Astrocyte of the cerebellum (primary cell): ENCODE measurements at regions not wholly inside any gene's neighbourhood (a gene's known extent, or its start where the extent isn't known, plus 50 kb on each side); places are given as distances from the start of the nearest gene placed in this dataset.

Experiments used
- DNase-seq: peaks from one replicate; pipeline ENCODE4 v3.0.0-alpha.2; 2011; ENCODE audit warnings: low read depth
- H3K4me3 ChIP-seq: 2 replicates; pipeline ENCODE4 v1.5.1; 2011; ENCODE audit warnings: mild to moderate bottlenecking, low read depth, low read length, moderate library complexity
- in situ Hi-C: cut with HindIII; loops from 2 replicates; pipeline ENCODE4 v1.10.0; 2017; ENCODE audit warnings: low sequenced_read_pairs
- TF ChIP-seq, protein P1 (sequence below): IDR thresholded peaks from 2 replicates; pipeline ENCODE4 v1.5.1; 2012; ENCODE audit warnings: low read length, low read depth, moderate library complexity, mild to moderate bottlenecking; ENCODE audit errors: missing control alignments

GRCh38 chr13:89936256-89936655 lies 1411.2 kb upstream of the MIR17HG start:
- no peak for DNase-seq
- in situ Hi-C loops, result no loop called here
- TF ChIP-seq, protein P1, sequence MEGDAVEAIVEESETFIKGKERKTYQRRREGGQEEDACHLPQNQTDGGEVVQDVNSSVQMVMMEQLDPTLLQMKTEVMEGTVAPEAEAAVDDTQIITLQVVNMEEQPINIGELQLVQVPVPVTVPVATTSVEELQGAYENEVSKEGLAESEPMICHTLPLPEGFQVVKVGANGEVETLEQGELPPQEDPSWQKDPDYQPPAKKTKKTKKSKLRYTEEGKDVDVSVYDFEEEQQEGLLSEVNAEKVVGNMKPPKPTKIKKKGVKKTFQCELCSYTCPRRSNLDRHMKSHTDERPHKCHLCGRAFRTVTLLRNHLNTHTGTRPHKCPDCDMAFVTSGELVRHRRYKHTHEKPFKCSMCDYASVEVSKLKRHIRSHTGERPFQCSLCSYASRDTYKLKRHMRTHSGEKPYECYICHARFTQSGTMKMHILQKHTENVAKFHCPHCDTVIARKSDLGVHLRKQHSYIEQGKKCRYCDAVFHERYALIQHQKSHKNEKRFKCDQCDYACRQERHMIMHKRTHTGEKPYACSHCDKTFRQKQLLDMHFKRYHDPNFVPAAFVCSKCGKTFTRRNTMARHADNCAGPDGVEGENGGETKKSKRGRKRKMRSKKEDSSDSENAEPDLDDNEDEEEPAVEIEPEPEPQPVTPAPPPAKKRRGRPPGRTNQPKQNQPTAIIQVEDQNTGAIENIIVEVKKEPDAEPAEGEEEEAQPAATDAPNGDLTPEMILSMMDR, result no peak
- H3K4me3 ChIP-seq, result no peak overlapping the region

- no peak overlapping the region for H3K4me3 ChIP-seq
- TF ChIP-seq, protein P1, result no peak
- no peak for DNase-seq
- in situ Hi-C loops, result no loop called here
Observed at GRCh38 chr13:89937420-89937819, 1410.1 kb upstream of the MIR17HG start.

DNA sequence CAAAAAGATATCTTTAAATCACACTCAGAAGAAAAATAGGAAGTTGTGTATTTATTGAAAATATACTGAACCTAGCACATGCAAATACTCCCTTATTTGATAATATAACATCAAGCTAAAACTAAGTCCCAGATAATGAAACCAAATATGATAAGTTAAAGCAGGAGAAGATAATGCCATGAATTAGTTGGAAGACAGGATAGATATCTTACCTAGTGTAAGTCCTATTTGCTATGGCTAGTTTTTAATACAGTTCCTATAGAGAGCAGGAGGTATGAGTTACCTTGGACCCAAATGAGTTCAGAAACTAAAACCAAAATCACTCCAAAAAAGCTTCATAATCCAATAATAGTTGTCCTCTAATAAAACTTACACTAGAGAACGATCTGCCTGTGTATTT lies 1407.1 kb upstream of the MIR17HG start:
- TF ChIP-seq, protein P1, result no peak
- no peak for DNase-seq
- H3K4me3 ChIP-seq, result no peak overlapping the region
- in situ Hi-C loops, result no loop called here

DNA sequence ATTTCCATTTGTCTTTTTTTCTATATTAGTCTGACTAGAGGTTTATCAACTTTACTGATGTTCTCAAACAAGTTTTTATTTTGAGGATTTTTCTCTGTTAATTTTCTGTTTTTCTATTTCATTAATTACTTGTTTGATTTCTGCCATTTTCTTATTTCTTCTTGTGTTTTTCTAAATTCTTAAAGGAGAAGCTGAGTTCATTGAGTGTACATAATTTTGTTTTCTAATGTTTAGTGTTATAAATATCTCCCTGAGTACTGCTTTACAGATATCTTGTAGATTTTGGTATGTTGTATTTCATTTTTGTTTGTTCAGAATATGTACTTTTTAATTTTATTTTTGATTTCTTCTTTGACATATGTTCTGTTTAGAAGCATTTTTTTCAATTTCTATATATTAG lies 1404.3 kb upstream of the MIR17HG start:
- TF ChIP-seq, protein P1, result no peak
- H3K4me3 ChIP-seq, result no peak overlapping the region
- DNase-seq, result no peak
- in situ Hi-C loops, result no loop called here

DNA sequence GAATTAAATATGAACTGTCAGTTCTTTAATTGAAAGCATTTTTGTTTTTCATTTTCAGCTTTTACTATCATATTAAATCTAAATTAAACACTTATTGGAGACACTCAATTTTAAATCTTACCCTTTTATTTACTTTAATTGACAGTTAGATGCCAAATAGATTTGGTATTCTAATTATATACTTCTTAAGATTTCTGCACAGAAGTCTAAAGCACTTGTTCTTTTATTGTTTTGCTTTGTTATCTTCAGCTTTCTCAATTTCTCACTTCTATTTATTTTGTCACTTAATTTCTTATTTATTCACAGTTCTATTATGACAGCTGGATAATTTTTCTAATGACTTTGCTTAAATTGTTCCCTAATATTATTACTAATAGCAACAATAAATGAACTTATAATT lies 1397.3 kb upstream of the MIR17HG start:
- TF ChIP-seq, protein P1, result no peak
- in situ Hi-C loops, result no loop called here

GRCh38 chr13:89951341-89951740 lies 1396.1 kb upstream of the MIR17HG start:
- no peak overlapping the region for H3K4me3 ChIP-seq
- in situ Hi-C loops, result no loop called here
- TF ChIP-seq, protein P1, result no peak
- DNase-seq, result no peak

More for the DNA sequence above, 1397.3 kb upstream of the MIR17HG start:
- H3K4me3 ChIP-seq, result no peak overlapping the region
- no peak for DNase-seq

DNA sequence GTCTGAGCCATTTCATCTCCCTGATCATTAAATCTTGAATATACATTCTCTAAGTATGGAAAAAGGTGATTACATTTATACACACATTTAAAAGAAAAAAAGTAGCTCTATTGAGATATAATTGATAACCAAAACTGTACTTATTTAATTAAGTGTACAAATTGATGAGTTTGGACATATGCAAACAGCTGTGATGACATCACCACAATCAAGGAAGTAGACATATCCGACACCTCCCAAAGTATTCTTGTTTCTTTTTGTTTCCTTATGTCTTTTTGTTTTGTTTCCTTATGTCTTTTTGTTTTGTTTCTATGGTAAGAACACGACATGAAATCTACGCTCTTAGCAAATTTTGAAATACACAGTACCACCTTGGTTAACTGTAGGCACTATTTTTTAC lies 1393.9 kb upstream of the MIR17HG start:
- no peak for DNase-seq
- in situ Hi-C loops, result no loop called here
- no peak overlapping the region for H3K4me3 ChIP-seq
- TF ChIP-seq, protein P1, result no peak
